GM21360 (cell line): ENCODE measurements at regions not wholly inside any gene's neighbourhood (a gene's known extent, or its start where the extent isn't known, plus 50 kb on each side); places are given as distances from the start of the nearest gene placed in this dataset.

ENCODE experiments used
- ATAC-seq: cut with Tn5 transposase; IDR thresholded peaks from one replicate; pipeline ENCODE4 v1.9.1; 2021; ENCODE audit warnings: mild to moderate bottlenecking, moderate library complexity; ENCODE audit not compliant: unreplicated experiment

- ATAC-seq, result no peak
These were observed 205.3 kb upstream of the JADE1 start for GRCh38 chr4:128604204-128604603.

GRCh38 chr4:128603081-128603480 is 206.4 kb upstream of the JADE1 start:
- ATAC-seq, result no peak

GRCh38 chr4:128601991-128602695 is 207.4 kb upstream of the JADE1 start:
- ATAC-seq, result no peak

GRCh38 chr4:128600996-128601871 is 208.3 kb upstream of the JADE1 start:
- ATAC-seq, result no peak

- no peak for ATAC-seq
These were observed 209.1 kb upstream of the JADE1 start for GRCh38 chr4:128600410-128600809.

- no peak for ATAC-seq
These were observed 212.0 kb upstream of the JADE1 start for GRCh38 chr4:128597500-128597899.

GRCh38 chr4:128596853-128597252 is 212.6 kb upstream of the JADE1 start:
- no peak for ATAC-seq

GRCh38 chr4:128596115-128596514 is 213.4 kb upstream of the JADE1 start:
- no peak for ATAC-seq

GRCh38 chr4:128591482-128591881 is 218.0 kb upstream of the JADE1 start:
- no peak for ATAC-seq

- no peak for ATAC-seq
These were observed 218.7 kb upstream of the JADE1 start for GRCh38 chr4:128590773-128591172.

- ATAC-seq, result no peak
These were observed 219.3 kb upstream of the JADE1 start for GRCh38 chr4:128590034-128590740.

- ATAC-seq, result no peak
These were observed 220.0 kb upstream of the JADE1 start for GRCh38 chr4:128589384-128589965.

- ATAC-seq, result no peak
These were observed 222.1 kb upstream of the JADE1 start for GRCh38 chr4:128587382-128587781.

- no peak for ATAC-seq
These were observed 225.5 kb upstream of the JADE1 start for GRCh38 chr4:128583753-128584712.

GRCh38 chr4:128582427-128582870 is 227.1 kb upstream of the JADE1 start:
- no peak for ATAC-seq

GRCh38 chr4:128579154-128579853 is 230.2 kb upstream of the JADE1 start:
- ATAC-seq, result no peak

- peak; percentile 93 for ATAC-seq
These were observed 234.8 kb upstream of the JADE1 start for GRCh38 chr4:128574706-128575105.

- no peak for ATAC-seq
These were observed 235.6 kb upstream of the JADE1 start for GRCh38 chr4:128573781-128574508.

- no peak for ATAC-seq
These were observed 236.7 kb upstream of the JADE1 start for GRCh38 chr4:128572778-128573241.
